ENCODE measurements at regions not wholly inside any gene's neighbourhood (a gene's known extent, or its start where the extent isn't known, plus 50 kb on each side); places are given as distances from the start of the nearest gene placed in this dataset.

DNA sequence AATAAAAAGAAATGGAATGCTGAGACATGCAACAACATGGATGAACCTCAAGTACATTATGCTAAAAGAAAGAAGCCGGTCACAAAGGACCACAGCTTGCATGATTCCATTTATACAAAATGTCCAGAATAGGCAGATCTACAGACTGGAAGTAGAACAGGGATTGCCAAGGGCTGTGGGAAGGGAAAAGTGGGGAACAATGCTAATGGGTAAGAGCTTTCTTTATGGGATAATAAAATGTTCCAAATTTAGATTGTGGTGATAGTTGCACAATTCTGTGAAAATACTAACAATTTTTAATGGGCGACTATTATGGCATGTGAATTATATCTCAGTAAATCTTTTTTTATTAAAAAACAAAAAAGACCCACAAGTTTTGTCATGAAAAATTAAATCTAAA lies 106.2 kb downstream of the TMCO5A start:
- peaks cover 0 to 3% (median 0%) of the 10 kb centered on the region in 7 donors for H3K9me3 Mint-ChIP-seq
- H3K27me3 ChIP-seq (ENCODE audit: control insufficient read depth in 2 of 2, insufficient read depth in 2 of 2, low read length in 2 of 2): peaks cover 0 to 5% of the 10 kb centered on the region in 2 donors
- no peak overlapping the region for H3K27ac ChIP-seq (ENCODE audit: low read depth in 1 of 2, low read length in 2 of 2)
- no peak for DNase-seq
- no peaks in the 10 kb centered on the region for H3K9me3 ChIP-seq (replicated peaks in 1 of 2; ENCODE audit: control insufficient read depth in 1 of 2, insufficient read depth in 1 of 2, low read length in 2 of 2)
- H3K9ac ChIP-seq (ENCODE audit: insufficient read depth, low read length, poor library complexity, severe bottlenecking): no peak overlapping the region
- H3K79me2 ChIP-seq (ENCODE audit: insufficient read depth, low read length): no peaks in the 10 kb centered on the region
- TF ChIP-seq CTCF (IDR thresholded peaks at IDR 0.05): no peak
- peaks cover 35 to 39% of the 10 kb centered on the region in 2 donors for H3K4me1 ChIP-seq (ENCODE audit: control insufficient read depth in 1 of 2, insufficient read depth in 2 of 2, low read length in 2 of 2)
- H3K4me3 Mint-ChIP-seq: peak overlapping the region in 1 of 2 donors; percentile 61
- no CpG with 5 or more reads among the region's 2 CpGs for WGBS (ENCODE audit: insufficient coverage)
- H3K27ac Mint-ChIP-seq: no peak overlapping the region
- no peak overlapping the region for H3K4me2 ChIP-seq (replicated peaks; ENCODE audit: extremely low read depth, low read length, poor library complexity, severe bottlenecking)
- no peaks in the 10 kb centered on the region for H4K20me1 ChIP-seq (ENCODE audit: insufficient read depth, low read length)
- intact Hi-C loops (cut with micrococcal nuclease): no loop called here
- peaks cover 33% of the 10 kb centered on the region for H3K4me1 Mint-ChIP-seq
- no peaks in the 10 kb centered on the region for H3K36me3 ChIP-seq (replicated peaks in 1 of 2; ENCODE audit: control insufficient read depth in 1 of 2, insufficient read depth in 2 of 2, low read length in 2 of 2)
- H3K36me3 Mint-ChIP-seq: peaks cover 3 to 4% of the 10 kb centered on the region in 2 donors
- no peak overlapping the region for H3K4me3 ChIP-seq (replicated peaks in 1 of 3; ENCODE audit: low read depth in 2 of 3, low read length in 3 of 3)
- H2AFZ ChIP-seq (ENCODE audit: insufficient read depth, low read depth, low read length, poor library complexity, severe bottlenecking): no peak overlapping the region
- peaks cover 1 to 9% (median 3%) of the 10 kb centered on the region in 3 donors for H3K27me3 Mint-ChIP-seq (ENCODE audit: low read depth in 3 of 3)

GRCh38 chr15:38041576-38041975 lies 107.1 kb downstream of the TMCO5A start:
- TF ChIP-seq CTCF (IDR thresholded peaks at IDR 0.05): no peak
- Histone ChIP-seq H2AFZ (ENCODE audit: insufficient read depth, low read depth, low read length, poor library complexity, severe bottlenecking) (no peak overlapping the region), H3K27ac (ENCODE audit: low read depth in 1 of 2, low read length in 2 of 2) (peak overlapping the region in 1 of 2 donors; percentile 86), H3K4me1 (ENCODE audit: control insufficient read depth in 1 of 2, insufficient read depth in 2 of 2, low read length in 2 of 2) (peaks cover 35 to 39% of the 10 kb centered on the region in 2 donors), H3K4me2 (replicated peaks; ENCODE audit: extremely low read depth, low read length, poor library complexity, severe bottlenecking) (no peak overlapping the region), H3K9me3 (replicated peaks in 1 of 2; ENCODE audit: control insufficient read depth in 1 of 2, insufficient read depth in 1 of 2, low read length in 2 of 2) (no peaks in the 10 kb centered on the region), H3K79me2 (ENCODE audit: insufficient read depth, low read length) (no peaks in the 10 kb centered on the region), H3K27me3 (ENCODE audit: control insufficient read depth in 2 of 2, insufficient read depth in 2 of 2, low read length in 2 of 2) (peaks cover 0 to 4% of the 10 kb centered on the region in 2 donors), H4K20me1 (ENCODE audit: insufficient read depth, low read length) (no peaks in the 10 kb centered on the region), H3K9ac (ENCODE audit: insufficient read depth, low read length, poor library complexity, severe bottlenecking) (no peak overlapping the region), H3K36me3 (replicated peaks in 1 of 2; ENCODE audit: control insufficient read depth in 1 of 2, insufficient read depth in 2 of 2, low read length in 2 of 2) (no peaks in the 10 kb centered on the region), H3K4me3 (replicated peaks in 1 of 3; ENCODE audit: low read depth in 2 of 3, low read length in 3 of 3) (no peak overlapping the region)
- Mint-ChIP-seq H3K9me3 (peaks cover 0 to 2% (median 0%) of the 10 kb centered on the region in 7 donors), H3K27me3 (ENCODE audit: low read depth in 3 of 3) (peaks cover 1 to 3% (median 2%) of the 10 kb centered on the region in 3 donors), H3K4me1 (peaks cover 33% of the 10 kb centered on the region), H3K36me3 (peaks cover 3 to 4% of the 10 kb centered on the region in 2 donors), H3K4me3 (no peak overlapping the region), H3K27ac (no peak overlapping the region)
- intact Hi-C loops (cut with micrococcal nuclease): no loop called here
- no peak for DNase-seq
- whole genome bisulfite sequencing (ENCODE audit: insufficient coverage): no CpG with 5 or more reads among the region's 2 CpGs

All from CD14-positive monocyte (primary cell).